ENCODE measurements at regions not wholly inside any gene's neighbourhood (a gene's known extent, or its start where the extent isn't known, plus 50 kb on each side); places are given as distances from the start of the nearest gene placed in this dataset.
"Not testable (repeated sequence)": the region's sequence is repeated elsewhere in the genome, so short reads cannot be mapped to it uniquely, and the experiment has no call there.

GRCh38 chr2:11923935-11924334 is 177.5 kb downstream of the LPIN1 start:
- no peak for DNase-seq

GRCh38 chr2:11925295-11926066 is 179.0 kb downstream of the LPIN1 start:
- no peak for DNase-seq

- no peak for DNase-seq
These were observed 183.9 kb downstream of the LPIN1 start for GRCh38 chr2:11930211-11930761.

- no peak for DNase-seq
These were observed 185.6 kb downstream of the LPIN1 start for GRCh38 chr2:11932048-11932512.

GRCh38 chr2:11932962-11933361 is 186.5 kb downstream of the LPIN1 start:
- no peak for DNase-seq

DNA sequence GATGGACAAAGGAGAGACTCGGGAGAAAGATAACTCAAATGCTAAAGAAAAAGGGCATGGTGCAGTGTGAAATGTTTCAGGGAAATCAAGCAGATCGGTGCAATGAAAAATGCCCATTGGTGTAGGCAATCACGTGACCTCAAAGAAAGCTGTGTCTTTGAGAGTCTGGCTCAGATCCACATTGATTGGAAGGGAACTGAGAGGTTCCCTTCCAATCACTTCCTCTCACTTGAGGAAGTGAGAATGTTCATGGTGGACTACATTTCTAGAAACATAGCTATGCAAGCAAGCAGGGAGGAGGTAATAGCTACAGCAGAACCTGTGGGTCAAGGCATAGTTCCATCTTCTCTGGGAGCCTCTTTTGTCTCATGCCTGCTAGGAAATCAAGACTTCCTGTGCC is 187.4 kb downstream of the LPIN1 start:
- DNase-seq = peak; percentile 3

- no peak for DNase-seq
These were observed 190.3 kb downstream of the LPIN1 start for GRCh38 chr2:11936761-11937160.

GRCh38 chr2:11938196-11938595 is 191.8 kb downstream of the LPIN1 start:
- no peak for DNase-seq

DNA sequence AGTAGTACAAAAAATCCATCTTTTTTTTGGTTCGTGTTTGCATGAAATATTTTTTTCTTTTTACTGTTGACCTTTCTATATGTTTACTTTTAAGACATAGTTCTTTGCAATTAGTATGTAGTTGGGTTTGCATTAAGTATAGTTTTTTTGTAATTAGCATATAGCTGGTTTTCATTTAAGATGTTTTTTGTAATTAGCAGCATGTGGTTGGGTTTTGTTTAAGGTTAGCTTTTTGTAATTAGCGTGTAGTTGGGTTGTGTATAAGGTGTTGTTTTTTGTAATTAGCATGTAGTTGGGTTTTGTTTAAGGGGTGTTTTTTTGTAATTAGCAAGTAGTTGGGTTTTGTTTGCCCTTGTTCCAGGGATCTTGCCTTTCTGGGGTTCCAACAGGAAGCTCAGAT is 193.1 kb downstream of the LPIN1 start:
- DNase-seq = no peak

DNA sequence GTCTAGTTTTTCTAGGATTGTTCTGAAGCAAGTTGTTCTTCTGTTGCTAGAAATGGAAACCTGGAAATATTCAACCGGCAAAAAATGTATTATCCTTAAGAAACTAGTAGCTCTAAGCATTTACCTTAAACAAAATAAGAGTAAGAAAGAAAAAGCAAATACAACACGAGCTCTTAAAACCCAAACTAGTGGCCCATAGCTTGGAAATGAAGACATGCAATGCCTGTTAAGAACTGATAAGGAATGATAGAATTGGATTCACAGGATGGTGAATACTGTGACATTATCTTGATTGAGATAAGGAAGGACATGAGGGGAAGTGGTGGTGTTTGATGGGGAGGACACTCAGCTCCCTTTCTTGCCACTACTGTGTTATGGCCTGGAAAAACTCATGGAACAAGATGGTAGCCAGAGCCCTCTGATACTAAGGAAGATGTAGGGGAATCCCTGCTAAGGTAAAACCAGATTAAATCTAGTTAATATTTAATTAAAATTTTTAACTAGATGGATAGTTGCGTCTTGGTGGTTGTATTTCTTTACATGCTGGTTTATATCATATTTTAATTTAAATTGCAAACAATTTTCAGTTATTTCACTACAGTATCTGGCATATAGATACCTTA is 193.8 kb downstream of the LPIN1 start:
- DNase-seq = no peak

DNA sequence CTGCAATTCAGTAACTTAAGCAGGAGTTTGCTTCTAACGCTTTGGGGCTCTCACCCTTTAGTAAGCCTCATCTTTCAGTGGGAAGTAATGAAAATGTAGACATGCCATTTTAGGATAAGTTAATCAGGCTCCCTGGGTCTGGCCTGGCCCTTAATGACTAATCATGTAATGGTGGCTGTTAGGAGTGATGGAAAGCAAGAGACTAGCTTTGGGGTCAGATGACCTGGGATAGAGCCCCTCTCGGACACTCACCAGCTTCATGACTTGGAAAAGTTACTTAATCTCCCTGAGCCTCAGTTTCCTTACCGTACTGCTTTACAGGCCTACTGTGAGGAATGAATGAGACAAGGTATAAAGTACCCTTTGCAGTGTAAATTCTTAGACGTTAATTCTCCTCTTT is 194.4 kb downstream of the LPIN1 start:
- DNase-seq = no peak

- DNase-seq = no peak
These were observed 195.1 kb downstream of the LPIN1 start for GRCh38 chr2:11941201-11942177.

DNA sequence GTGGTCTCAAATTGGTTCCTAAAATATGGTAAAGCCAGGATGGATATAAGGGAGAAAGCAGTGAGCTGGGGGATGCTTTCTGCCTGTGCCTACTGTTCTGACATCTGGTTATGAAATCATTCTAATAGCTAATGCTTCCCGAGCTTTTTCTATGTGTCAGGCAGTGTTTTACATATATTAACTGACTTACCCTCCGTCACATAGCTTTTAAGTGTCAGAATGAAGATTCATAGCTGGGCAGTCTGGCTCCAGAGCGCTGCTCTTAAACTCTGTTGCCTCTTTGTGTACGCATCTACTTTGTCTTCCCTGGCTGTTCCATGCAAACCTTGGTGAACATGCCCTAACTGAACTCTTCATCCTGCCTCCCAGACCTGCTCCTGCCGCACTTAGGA is 195.7 kb downstream of the LPIN1 start:
- DNase-seq = no peak

GRCh38 chr2:11944311-11944710 is 197.9 kb downstream of the LPIN1 start:
- no peak for DNase-seq

GRCh38 chr2:11945139-11946126 is 199.0 kb downstream of the LPIN1 start:
- DNase-seq = peak; percentile 23

DNA sequence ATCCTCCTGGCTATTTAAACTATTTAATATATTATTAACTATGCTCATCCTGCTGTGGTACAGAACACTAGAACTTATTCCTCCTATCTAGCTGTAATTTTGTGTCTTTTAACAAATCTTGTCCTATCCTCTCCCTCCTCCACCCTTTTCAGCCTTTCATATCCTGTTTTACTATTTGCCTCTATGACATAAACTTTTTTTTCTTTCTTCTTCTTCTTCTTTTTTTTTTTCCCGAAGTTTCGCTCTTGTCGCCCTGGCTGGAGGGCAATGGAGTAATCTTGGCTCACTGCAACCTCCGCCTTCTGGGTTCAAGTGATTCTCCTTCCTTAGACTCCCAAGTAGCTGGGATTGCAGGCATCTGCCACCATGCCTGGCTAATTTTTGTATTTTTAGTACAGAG is 201.5 kb downstream of the LPIN1 start:
- no peak for DNase-seq

DNA sequence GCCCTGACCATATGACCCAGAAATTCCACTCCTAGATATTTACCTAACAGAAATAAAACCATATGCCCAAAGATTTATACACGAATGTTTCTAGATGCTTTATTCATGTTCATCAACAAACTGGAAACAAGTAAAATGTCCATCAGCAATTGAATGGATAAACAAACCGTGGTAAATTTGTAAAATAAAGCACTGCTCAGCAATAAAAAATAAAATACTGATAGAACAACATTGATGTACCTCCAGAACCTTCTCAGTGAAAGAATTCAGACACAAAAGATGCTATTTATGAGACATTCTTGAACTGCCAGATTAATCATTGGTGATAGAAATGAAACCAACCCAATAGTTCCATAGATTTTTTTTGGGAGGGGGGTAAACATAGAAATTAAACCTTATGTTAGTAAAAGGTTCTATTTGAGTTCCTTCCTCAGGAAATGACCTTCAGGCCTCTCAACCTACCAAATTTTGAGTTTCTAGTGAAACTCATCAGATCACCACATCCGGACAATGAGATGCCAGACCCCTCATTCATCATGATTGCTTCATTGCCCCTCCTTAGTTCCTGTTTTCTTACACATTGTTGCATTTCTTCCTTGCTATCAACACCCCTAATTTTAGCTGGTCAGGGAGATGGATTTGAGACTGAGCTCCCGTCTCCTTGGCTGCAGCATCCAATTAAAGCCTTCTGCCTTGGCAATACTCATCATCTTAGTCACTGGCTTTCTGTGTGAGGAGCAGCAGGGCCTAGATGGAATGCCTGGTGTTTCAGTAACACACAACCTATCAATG is 203.5 kb downstream of the LPIN1 start:
- no peak for DNase-seq

DNA sequence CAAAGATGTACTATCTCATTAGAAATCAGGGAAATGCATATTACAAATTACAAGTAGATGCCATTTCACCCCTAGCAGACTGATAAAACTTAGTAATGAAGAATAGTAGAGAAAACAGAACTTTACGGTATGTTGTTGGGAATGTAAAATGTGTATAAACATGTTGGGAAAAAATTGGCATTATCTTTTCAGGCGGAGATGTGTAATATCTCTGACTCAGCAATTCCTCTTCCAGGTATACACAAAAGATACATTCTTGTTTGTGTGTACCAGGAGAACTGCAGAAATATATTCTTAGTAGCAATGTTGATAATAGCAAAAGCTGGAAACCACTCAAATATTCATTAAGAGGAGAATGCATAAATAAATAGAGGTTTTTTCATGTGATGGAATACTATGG is 204.5 kb downstream of the LPIN1 start:
- DNase-seq = no peak

- DNase-seq = not testable (repeated sequence)
These were observed 205.1 kb downstream of the LPIN1 start for GRCh38 chr2:11951492-11951891.

- DNase-seq = no peak
These were observed 206.8 kb downstream of the LPIN1 start for GRCh38 chr2:11953258-11953657.

GRCh38 chr2:11955314-11955713 is 208.9 kb downstream of the LPIN1 start:
- no peak for DNase-seq

All from CD4-positive, alpha-beta T cell treated with Interleukin-10 for 1 hour (primary cell).